D721Med (cell line): ENCODE measurements at regions not wholly inside any gene's neighbourhood (a gene's known extent, or its start where the extent isn't known, plus 50 kb on each side); places are given as distances from the start of the nearest gene placed in this dataset.
A peak's percentile ranks its signal among the peaks of the same experiment; 100 is the strongest.

Experiments used
- DNase-seq: peaks from one replicate; pipeline ENCODE4 v3.0.0; 2011; ENCODE audit warnings: low spot score; ENCODE audit not compliant: insufficient read length
- FAIRE-seq: peaks from 2 replicates; lab custom pipeline; 2011; peaks lifted over from hg19 to GRCh38; lab: Jason Lieb, UNC
- CTCF ChIP-seq: IDR thresholded peaks from 2 replicates; pipeline ENCODE4 v1.5.1; 2012; ENCODE audit warnings: mild to moderate bottlenecking, control low read depth; ENCODE audit not compliant: insufficient read depth; ENCODE audit errors: missing control alignments

- DNase-seq: no peak
- no peak for TF ChIP-seq CTCF
- no peak for FAIRE-seq
These were observed 1288.1 kb upstream of the MAP3K7 start for GRCh38 chr6:91874971-91875370.

- DNase-seq (no peak), FAIRE-seq (no peak)
- no peak for TF ChIP-seq CTCF
These were observed 1281.8 kb upstream of the MAP3K7 start for GRCh38 chr6:91868539-91869202.

- DNase-seq (no peak), FAIRE-seq (no peak)
These were observed 1279.0 kb upstream of the MAP3K7 start for GRCh38 chr6:91865889-91866288.

GRCh38 chr6:91864911-91865310, 1278.0 kb upstream of the MAP3K7 start:
- no peak for TF ChIP-seq CTCF
- FAIRE-seq: no peak
- DNase-seq: no peak

More at GRCh38 chr6:91865889-91866288, 1279.0 kb upstream of the MAP3K7 start:
- no peak for TF ChIP-seq CTCF

GRCh38 chr6:91860541-91861335, 1273.9 kb upstream of the MAP3K7 start:
- DNase-seq (no peak), FAIRE-seq (peak; percentile 21)

GRCh38 chr6:91852252-91852651, 1265.4 kb upstream of the MAP3K7 start:
- DNase-seq: no peak
- FAIRE-seq: no peak
- TF ChIP-seq CTCF: no peak

More at GRCh38 chr6:91860541-91861335, 1273.9 kb upstream of the MAP3K7 start:
- TF ChIP-seq CTCF: no peak

- DNase-seq (no peak), FAIRE-seq (no peak)
These were observed 1247.9 kb upstream of the MAP3K7 start for GRCh38 chr6:91834813-91835212.

More at GRCh38 chr6:91834813-91835212, 1247.9 kb upstream of the MAP3K7 start:
- no peak for TF ChIP-seq CTCF
